NCI-H748 treated with DMSO at 0.1 percent for 48 hours (cell line): ENCODE measurements at regions not wholly inside any gene's neighbourhood (a gene's known extent, or its start where the extent isn't known, plus 50 kb on each side); places are given as distances from the start of the nearest gene placed in this dataset.

Source experiments
- DNase-seq: peaks from one replicate; lab custom pipeline; 2025; lab: John Stamatoyannopoulos, UW

DNA sequence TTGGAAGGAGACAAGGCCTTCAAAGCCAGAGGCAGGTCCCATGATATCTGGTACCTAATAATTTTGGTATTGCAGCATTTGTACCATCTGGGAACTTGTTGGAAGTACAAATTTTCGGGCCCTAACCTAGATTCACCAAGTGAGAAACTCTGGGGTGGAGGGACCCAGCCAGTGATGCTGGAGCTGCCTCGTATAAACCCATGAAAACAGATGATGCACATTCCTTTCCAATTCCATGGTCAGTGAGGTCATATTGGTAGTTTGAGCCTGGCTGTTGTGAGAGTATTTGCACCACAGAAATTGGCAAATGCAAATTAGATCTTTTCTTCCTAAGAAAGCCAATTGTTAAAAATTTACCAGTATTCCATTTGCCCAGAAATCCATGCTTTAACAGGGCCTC, 269.6 kb upstream of the PLXNA2 start:
- no peak for DNase-seq

- DNase-seq: no peak
Measured at GRCh38 chr1:208515129-208515528, 270.9 kb upstream of the PLXNA2 start.

- no peak for DNase-seq
Measured at GRCh38 chr1:208516780-208517179, 272.6 kb upstream of the PLXNA2 start.

- no peak for DNase-seq
Measured at GRCh38 chr1:208520438-208521099, 276.4 kb upstream of the PLXNA2 start.

DNA sequence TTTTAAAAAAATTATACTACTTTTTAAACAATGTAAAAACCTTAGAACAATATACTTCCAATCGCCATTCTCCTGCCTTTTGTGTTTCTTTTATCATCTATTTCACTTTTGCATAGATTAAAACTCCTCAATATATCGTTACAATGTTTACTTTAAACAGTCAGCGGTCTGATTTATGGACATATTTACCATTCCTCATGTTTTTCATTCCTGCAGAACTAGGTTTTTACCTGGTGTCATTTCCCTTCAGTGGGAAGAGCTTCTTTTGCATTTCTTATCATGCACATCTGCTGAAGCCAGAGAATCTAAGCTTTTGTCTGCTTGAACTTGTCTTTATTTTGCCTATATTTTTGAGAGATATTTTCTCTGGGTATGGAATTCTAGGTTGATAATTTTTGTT, 277.4 kb upstream of the PLXNA2 start:
- no peak for DNase-seq

DNA sequence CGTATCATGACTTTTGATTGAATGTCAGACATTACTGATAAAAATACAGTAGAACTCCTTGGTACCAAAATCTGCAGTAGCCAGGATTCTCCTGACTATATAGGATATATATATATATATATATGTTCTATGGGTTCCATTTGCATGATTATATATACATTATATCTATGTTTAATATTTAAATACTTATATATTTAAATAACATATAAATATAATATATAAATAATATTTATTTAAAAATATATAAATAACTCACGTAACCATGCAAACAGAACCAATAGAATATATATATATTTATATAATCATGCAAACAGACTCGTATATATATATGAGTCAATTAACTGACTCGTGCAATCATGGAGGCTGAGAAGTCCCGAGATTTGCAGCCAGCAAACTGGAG, 278.8 kb upstream of the PLXNA2 start:
- no peak for DNase-seq

- DNase-seq: no peak
Measured at GRCh38 chr1:208524376-208524775, 280.2 kb upstream of the PLXNA2 start.

DNA sequence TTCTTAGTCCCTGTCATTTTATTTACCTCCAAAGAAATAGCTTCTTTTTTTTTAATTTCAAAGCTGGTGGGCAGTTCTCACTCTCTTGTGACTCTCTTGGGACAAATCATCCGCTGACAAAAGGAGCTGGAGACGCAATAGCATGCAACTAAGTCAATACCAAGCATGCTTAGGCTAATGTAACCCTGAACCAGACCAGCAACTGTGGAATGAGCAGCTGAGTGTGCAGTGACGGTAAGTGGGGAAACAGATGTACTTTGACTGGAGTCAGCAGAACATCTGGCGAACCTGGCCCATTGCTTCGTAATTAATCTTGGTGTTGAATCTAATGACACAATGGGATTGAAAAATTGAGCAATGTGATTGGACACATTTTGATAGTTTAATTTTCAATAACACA, 280.7 kb upstream of the PLXNA2 start:
- DNase-seq: no peak

DNA sequence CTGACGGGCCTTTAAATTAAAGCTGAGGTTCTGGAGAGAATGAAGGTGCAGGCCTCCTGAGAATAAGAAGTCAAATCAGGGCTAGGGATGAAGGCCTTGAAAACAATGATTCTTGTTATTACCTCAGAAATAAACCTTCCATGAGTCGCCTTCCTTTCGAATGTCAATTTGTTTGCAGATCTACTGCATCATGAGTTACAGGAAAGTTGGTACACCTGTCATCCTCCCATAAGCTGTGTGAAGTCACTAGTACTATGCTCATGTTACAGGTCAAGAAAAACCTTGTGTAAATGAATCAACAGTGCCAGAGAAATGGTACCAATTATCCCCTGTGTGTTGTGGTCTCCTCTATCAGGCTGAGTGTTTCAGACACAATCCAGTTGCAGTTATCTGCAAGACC, 281.2 kb upstream of the PLXNA2 start:
- DNase-seq: no peak

DNA sequence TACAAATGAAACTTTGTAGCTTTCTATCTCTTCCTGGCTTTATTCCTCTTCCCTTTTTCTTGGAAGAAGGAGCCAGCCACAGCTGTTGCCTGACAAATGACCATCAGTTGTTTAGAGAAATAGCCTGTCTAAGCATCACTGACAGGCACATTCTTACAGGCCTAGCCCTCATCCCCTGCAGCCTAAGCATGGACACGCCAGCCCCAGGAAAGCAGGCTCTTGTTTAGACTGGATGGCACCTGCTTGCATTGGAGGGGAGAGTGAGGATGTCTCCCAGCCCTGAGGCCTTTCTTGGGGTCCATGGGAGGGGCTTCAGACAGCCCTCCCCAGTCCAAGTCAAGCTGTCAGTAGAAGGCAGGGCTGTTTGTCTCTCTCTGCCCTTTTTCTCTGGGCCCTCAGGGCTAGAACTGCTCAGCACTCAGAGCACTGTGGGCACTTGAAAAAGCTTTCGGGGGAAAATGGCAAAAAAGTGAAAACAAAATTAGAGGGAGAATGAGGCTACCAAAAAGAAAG, 282.5 kb upstream of the PLXNA2 start:
- DNase-seq: no peak

GRCh38 chr1:208527156-208527555, 283.0 kb upstream of the PLXNA2 start:
- DNase-seq: no peak

GRCh38 chr1:208528578-208529240, 284.5 kb upstream of the PLXNA2 start:
- DNase-seq: no peak

- DNase-seq: no peak
Measured at GRCh38 chr1:208531003-208531750, 287.0 kb upstream of the PLXNA2 start.

GRCh38 chr1:208533746-208534598, 289.8 kb upstream of the PLXNA2 start:
- no peak for DNase-seq

DNA sequence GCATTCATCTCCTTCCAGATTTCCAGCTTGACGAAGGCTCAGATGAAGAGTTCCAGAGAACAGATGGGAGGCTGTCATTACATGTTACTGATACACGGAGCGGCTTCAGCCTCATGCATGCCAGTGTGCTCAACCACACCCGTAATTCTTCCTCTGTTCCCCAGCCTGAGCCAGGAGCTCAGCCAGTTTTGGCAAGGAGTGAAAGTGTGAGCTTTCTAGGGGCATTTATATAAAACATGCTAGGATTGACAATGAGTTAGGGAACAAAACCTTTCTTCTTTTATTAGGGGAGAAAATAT, 290.4 kb upstream of the PLXNA2 start:
- no peak for DNase-seq

DNA sequence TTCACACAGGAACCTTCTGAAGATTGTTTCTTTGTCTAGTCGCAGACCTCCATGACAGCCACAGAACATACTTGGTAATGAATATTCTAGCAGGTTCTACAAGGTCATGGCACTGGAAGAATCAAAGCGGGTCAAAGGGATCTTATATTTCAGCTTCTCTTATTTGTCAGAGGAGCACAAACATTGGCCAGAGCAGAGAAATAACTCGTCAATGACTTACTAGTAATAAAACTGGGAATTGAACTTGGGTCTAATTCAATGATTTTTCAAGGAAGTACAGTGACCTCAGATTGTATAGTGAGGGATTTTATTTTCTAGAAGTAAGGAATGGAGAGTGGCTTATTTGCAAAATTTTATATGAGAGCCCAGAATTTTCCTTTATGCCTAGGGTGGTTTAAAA, 290.8 kb upstream of the PLXNA2 start:
- DNase-seq: no peak

DNA sequence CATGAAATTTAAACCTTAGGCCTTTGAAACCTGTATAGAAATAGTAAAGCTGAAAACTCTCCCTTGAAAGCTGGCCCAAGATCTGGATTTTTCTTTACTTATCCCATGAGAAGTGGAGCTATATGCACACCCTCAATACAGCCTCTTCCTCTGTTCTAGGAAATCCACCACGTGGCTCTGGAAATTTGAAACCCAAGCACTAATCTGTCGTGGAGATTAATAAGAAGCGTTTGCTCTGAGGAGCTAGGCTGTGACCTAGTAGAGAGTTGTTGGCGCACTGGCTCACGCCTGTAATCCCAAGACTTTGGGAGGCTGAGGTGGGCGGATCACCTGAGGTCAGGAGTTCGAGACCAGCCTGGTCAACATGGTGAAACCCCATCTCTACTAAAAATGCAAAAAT, 291.3 kb upstream of the PLXNA2 start:
- DNase-seq: no peak

DNA sequence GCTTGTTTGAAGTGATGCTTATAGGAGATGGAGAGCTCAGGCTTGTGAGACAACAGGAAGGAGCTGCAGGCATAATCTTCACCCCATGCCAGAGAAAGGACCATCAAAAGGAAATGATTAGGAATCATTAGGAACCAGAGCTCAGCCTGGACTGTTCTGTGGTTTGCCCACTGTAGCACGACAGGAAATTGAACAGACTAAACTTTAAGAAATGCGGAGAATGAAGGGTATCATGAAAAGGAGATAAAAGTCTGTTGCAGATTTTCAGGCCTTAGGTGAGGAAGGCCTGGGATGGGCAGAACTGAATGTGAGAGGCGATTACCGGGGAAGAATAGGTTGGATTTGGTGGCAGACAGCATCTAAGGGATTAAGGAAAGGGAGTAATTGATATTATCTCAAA, 292.0 kb upstream of the PLXNA2 start:
- no peak for DNase-seq

GRCh38 chr1:208537198-208537597, 293.0 kb upstream of the PLXNA2 start:
- no peak for DNase-seq

DNA sequence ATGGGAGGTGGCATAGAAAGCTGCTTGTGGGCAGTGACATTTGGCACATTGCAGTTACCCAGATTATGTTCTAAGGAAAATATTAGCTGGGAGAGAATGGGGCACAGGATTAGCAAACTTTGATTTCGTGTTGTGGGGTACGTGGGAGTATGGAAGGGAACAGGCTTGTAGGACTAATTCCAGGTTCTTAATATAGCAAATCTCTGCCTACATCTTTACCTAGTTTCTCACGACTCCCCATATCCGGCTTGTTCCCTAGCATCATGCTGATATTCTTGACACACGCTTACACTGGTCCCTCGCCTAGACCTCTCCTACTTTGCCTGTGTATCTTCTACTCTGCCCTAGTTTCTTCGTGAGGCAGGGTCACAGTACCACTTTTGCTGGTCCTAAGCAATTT, 293.9 kb upstream of the PLXNA2 start:
- DNase-seq: no peak

GRCh38 chr1:208538587-208538986, 294.4 kb upstream of the PLXNA2 start:
- DNase-seq: peak; percentile 35

GRCh38 chr1:208540724-208541123, 296.5 kb upstream of the PLXNA2 start:
- no peak for DNase-seq
